ENCODE measurements at regions not wholly inside any gene's neighbourhood (a gene's known extent, or its start where the extent isn't known, plus 50 kb on each side); places are given as distances from the start of the nearest gene placed in this dataset.

DNA sequence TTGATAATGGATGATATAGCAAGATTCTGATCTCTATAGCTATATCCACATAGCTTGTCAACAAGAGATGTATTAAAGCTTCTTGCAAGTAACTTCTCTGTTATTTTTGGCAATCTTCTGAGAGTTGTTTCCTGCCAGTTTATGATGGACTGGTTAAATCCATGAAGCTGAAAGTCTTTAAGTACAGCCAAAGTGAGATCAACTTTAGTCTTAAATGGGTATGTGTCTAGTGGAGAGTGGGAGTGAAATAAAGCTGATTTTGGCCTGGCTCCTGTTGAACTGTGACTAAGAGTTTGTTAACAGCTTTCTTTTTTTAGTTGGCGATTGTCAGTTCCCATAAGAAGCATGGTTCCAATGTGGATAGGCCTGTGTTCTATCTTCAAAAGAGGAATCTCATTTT lies 350.9 kb upstream of the PCSK5 start:
- Histone ChIP-seq H3K36me3 (no peaks in the 10 kb centered on the region), H3K27ac (no peak overlapping the region), H3K27me3 (no peaks in the 10 kb centered on the region), H3K4me3 (no peak overlapping the region), H3K9me3 (no peaks in the 10 kb centered on the region), H3K4me1 (no peaks in the 10 kb centered on the region)
- whole genome bisulfite sequencing (ENCODE audit: insufficient coverage, low coverage, low lambda C conversion rate, missing lambda C conversion rate) = 88% methylated on average over 1 of the region's 1 CpG
- TF ChIP-seq, protein P1, sequence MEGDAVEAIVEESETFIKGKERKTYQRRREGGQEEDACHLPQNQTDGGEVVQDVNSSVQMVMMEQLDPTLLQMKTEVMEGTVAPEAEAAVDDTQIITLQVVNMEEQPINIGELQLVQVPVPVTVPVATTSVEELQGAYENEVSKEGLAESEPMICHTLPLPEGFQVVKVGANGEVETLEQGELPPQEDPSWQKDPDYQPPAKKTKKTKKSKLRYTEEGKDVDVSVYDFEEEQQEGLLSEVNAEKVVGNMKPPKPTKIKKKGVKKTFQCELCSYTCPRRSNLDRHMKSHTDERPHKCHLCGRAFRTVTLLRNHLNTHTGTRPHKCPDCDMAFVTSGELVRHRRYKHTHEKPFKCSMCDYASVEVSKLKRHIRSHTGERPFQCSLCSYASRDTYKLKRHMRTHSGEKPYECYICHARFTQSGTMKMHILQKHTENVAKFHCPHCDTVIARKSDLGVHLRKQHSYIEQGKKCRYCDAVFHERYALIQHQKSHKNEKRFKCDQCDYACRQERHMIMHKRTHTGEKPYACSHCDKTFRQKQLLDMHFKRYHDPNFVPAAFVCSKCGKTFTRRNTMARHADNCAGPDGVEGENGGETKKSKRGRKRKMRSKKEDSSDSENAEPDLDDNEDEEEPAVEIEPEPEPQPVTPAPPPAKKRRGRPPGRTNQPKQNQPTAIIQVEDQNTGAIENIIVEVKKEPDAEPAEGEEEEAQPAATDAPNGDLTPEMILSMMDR (IDR thresholded peaks at IDR 0.05) = no peak
- TF ChIP-seq POLR2A (IDR thresholded peaks at IDR 0.05) = no peak
- no peak for DNase-seq
- intact Hi-C loops (cut with DNase I) = no loop called here
- no peak for ATAC-seq

DNA sequence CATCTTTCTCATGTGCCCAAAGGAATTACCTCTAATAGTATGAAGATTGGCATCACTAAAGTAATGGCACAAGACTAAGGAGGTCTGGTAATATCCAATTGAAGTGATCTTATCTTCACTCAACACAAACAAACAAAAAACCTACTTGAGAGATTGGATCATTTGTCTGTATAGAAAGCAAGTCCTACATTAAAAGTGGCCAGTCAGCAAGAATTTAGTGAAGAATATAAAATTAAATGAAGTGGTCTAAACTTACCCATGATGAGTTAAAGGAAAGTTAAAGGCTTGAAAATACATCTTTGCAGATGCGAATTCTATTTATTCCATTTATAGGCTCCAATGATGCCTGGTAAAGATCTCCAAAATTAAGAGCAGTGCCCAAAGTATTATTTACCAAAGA lies 350.3 kb upstream of the PCSK5 start:
- Histone ChIP-seq H3K27ac (no peak overlapping the region), H3K9me3 (no peaks in the 10 kb centered on the region), H3K4me1 (no peaks in the 10 kb centered on the region), H3K4me3 (no peak overlapping the region), H3K36me3 (no peaks in the 10 kb centered on the region), H3K27me3 (no peaks in the 10 kb centered on the region)
- ATAC-seq = no peak
- TF ChIP-seq, protein P1 (IDR thresholded peaks at IDR 0.05) = no peak
- TF ChIP-seq POLR2A (IDR thresholded peaks at IDR 0.05) = no peak
- intact Hi-C loops (cut with DNase I) = no loop called here
- 83% methylated on average over 1 of the region's 1 CpG for WGBS (ENCODE audit: insufficient coverage, low coverage, low lambda C conversion rate, missing lambda C conversion rate)
- no peak for DNase-seq

DNA sequence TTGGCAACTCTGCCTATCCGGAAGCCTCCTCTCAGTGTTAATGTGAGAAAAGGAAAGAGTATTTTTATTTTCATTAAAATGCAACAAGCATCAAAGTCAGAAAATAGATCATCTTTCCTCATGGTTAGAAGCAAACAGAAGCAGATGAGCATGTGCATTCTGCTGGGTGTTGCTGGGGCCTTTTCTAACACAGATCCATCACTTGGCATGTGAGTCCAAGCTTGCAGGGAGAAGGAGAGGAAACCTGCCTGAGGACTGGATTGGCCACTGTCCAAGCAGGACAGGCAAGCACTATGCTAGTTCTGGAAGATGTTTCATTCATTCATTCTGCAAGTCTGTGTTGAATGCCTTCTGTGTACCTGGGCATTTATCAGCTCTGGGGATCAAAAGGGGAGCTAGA lies 348.7 kb upstream of the PCSK5 start:
- TF ChIP-seq POLR2A (IDR thresholded peaks at IDR 0.05) = no peak
- TF ChIP-seq, protein P1 (IDR thresholded peaks at IDR 0.05) = no peak
- intact Hi-C loops (cut with DNase I) = no loop called here
- H3K9me3 ChIP-seq = no peaks in the 10 kb centered on the region
- H3K36me3 ChIP-seq = no peaks in the 10 kb centered on the region
- ATAC-seq (no peak), DNase-seq (no peak)
- no peak overlapping the region for H3K27ac ChIP-seq
- no peak overlapping the region for H3K4me3 ChIP-seq
- H3K27me3 ChIP-seq = no peaks in the 10 kb centered on the region
- 90% methylated on average over 1 of the region's 1 CpG for WGBS (ENCODE audit: insufficient coverage, low coverage, low lambda C conversion rate, missing lambda C conversion rate)
- H3K4me1 ChIP-seq = no peaks in the 10 kb centered on the region

DNA sequence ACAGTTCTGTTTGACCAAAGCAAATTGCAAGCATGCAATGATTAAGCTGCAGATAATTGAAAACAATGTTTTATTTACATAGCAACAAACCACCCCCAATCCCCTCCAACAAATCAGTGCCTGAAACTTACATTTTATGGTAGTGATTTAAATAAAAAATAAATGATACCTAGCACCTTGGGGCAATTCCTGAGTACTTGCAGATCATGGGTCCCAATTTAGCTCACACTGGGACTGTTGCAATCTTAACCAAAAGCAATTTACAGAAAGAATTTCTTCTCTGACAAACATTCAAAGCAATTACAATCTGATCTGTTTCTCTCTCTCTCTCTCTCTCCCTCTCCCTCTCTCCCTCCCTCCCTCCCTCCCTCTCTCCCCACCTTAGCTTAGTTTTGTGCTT lies 345.7 kb upstream of the PCSK5 start:
- Histone ChIP-seq H3K4me1 (no peaks in the 10 kb centered on the region), H3K9me3 (no peaks in the 10 kb centered on the region), H3K27me3 (no peaks in the 10 kb centered on the region), H3K36me3 (no peaks in the 10 kb centered on the region), H3K4me3 (no peak overlapping the region), H3K27ac (no peak overlapping the region)
- intact Hi-C loops (cut with DNase I) = no loop called here
- TF ChIP-seq POLR2A (IDR thresholded peaks at IDR 0.05) = no peak
- TF ChIP-seq, protein P1 (IDR thresholded peaks at IDR 0.05) = no peak
- no peak for DNase-seq
- ATAC-seq = no peak

DNA sequence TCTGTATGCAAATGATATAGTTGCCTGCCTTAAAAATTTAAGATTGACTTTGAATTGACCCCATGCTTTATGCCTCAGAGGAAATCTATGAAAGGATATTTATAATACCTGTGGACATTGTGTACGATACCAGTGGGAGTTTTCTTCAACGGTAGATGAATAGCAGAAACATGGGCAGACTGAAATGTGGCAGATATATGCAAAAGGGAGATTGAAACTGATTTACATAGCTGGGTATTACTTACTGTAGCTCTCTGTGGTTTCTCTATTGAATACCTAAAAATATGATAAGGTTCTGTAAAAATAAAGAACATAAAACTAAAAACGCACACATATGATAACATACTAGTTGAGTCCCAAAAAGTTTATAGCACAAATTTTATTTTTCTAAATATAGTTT lies 345.2 kb upstream of the PCSK5 start:
- intact Hi-C loops (cut with DNase I) = no loop called here

More for the DNA sequence above, 345.2 kb upstream of the PCSK5 start:
- ATAC-seq = no peak
- no peak overlapping the region for H3K4me3 ChIP-seq
- 53% methylated on average over 3 of the region's 3 CpGs for WGBS (ENCODE audit: insufficient coverage, low coverage, low lambda C conversion rate, missing lambda C conversion rate)
- H3K4me1 ChIP-seq = no peaks in the 10 kb centered on the region
- DNase-seq = no peak
- no peaks in the 10 kb centered on the region for H3K36me3 ChIP-seq
- H3K27me3 ChIP-seq = no peaks in the 10 kb centered on the region
- H3K9me3 ChIP-seq = no peaks in the 10 kb centered on the region
- no peak overlapping the region for H3K27ac ChIP-seq
- TF ChIP-seq, protein P1 (IDR thresholded peaks at IDR 0.05) = no peak
- TF ChIP-seq POLR2A (IDR thresholded peaks at IDR 0.05) = no peak
